GM23338 (cell line): ENCODE measurements at regions not wholly inside any gene's neighbourhood (a gene's known extent, or its start where the extent isn't known, plus 50 kb on each side); places are given as distances from the start of the nearest gene placed in this dataset.

Source experiments
- CREB1 ChIP-seq: fragments of 250-450 bp; sonication (Bioruptor Pico); IDR thresholded peaks from 2 replicates; pipeline ENCODE4 v1.5.0; 2020; ENCODE audit warnings: low read depth, mild to moderate bottlenecking, moderate library complexity
- ETS1 ChIP-seq: IDR thresholded peaks from 2 replicates; pipeline ENCODE4 v1.6.1; 2016; ENCODE audit warnings: antibody characterized with exemption
- EZH2 ChIP-seq: fragments of 200-600 bp; sonication (generic); IDR thresholded peaks from one replicate; pipeline ENCODE4 v1.8.0; 2017; ENCODE audit warnings: antibody characterized with exemption, mild to moderate bottlenecking, low read depth; ENCODE audit not compliant: unreplicated experiment
- EZH2phosphoT487 ChIP-seq: fragments of 200-600 bp; sonication (generic); IDR thresholded peaks from one replicate; pipeline ENCODE4 v1.8.1; 2018; ENCODE audit warnings: antibody characterized with exemption; ENCODE audit not compliant: unreplicated experiment
- JUNB ChIP-seq: IDR thresholded peaks from one replicate; pipeline ENCODE4 v1.6.1; 2016; ENCODE audit warnings: antibody characterized with exemption; ENCODE audit not compliant: unreplicated experiment
- NANOG ChIP-seq: IDR thresholded peaks from 2 replicates; pipeline ENCODE4 v1.6.1; 2016; ENCODE audit warnings: antibody characterized with exemption, borderline replicate concordance
- POLR2AphosphoS5 ChIP-seq: IDR thresholded peaks from 2 replicates; pipeline ENCODE4 v1.6.1; 2016; ENCODE audit warnings: antibody characterized with exemption, low read depth
- TF ChIP-seq, protein P1 (sequence below), 2 experiments: fragments of 200-600 bp in 1 of 2; sonication (generic) in 1 of 2; conservative IDR thresholded peaks; 2 replicates each; pipeline versions ENCODE4 v1.5.1 to v1.6.1; 2016 to 2017; ENCODE audit warnings: antibody characterized with exemption in 2 of 2, low read depth in 2 of 2, mild to moderate bottlenecking in 2 of 2, moderate library complexity in 1 of 2
- TF ChIP-seq, protein P2 (sequence below): IDR thresholded peaks from one replicate; pipeline ENCODE4 v1.6.1; 2018; ENCODE audit warnings: antibody characterized with exemption; ENCODE audit not compliant: unreplicated experiment

DNA sequence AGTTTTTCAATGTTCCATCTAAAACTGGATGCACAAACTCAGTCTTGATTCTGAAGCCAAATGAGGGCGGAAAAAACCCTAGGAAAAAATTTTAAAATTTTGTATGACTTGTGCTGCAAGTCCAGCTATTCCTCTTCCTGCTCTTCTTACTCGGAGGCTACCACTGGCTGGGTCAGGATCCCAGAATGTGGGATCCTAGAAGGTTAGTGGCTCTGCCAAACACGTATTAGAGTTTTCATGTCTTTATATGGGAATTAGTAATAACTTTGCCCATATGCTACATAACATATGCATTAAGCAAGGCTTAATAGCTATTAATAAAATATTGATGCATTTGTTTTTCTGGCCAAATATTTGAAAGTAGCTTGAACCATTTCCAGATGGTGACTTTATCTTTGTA is 458.3 kb downstream of the AGTPBP1 start:
- TF ChIP-seq, protein P1, sequence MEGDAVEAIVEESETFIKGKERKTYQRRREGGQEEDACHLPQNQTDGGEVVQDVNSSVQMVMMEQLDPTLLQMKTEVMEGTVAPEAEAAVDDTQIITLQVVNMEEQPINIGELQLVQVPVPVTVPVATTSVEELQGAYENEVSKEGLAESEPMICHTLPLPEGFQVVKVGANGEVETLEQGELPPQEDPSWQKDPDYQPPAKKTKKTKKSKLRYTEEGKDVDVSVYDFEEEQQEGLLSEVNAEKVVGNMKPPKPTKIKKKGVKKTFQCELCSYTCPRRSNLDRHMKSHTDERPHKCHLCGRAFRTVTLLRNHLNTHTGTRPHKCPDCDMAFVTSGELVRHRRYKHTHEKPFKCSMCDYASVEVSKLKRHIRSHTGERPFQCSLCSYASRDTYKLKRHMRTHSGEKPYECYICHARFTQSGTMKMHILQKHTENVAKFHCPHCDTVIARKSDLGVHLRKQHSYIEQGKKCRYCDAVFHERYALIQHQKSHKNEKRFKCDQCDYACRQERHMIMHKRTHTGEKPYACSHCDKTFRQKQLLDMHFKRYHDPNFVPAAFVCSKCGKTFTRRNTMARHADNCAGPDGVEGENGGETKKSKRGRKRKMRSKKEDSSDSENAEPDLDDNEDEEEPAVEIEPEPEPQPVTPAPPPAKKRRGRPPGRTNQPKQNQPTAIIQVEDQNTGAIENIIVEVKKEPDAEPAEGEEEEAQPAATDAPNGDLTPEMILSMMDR (conservative IDR thresholded peaks at IDR 0.05; ENCODE audit: low read depth in 2 of 2), result no peak
- TF ChIP-seq CREB1 (no peak), EZH2 (no peak), POLR2AphosphoS5 (no peak), JUNB (no peak), NANOG (no peak), ETS1 (no peak), EZH2phosphoT487 (no peak)
- TF ChIP-seq, protein P2, sequence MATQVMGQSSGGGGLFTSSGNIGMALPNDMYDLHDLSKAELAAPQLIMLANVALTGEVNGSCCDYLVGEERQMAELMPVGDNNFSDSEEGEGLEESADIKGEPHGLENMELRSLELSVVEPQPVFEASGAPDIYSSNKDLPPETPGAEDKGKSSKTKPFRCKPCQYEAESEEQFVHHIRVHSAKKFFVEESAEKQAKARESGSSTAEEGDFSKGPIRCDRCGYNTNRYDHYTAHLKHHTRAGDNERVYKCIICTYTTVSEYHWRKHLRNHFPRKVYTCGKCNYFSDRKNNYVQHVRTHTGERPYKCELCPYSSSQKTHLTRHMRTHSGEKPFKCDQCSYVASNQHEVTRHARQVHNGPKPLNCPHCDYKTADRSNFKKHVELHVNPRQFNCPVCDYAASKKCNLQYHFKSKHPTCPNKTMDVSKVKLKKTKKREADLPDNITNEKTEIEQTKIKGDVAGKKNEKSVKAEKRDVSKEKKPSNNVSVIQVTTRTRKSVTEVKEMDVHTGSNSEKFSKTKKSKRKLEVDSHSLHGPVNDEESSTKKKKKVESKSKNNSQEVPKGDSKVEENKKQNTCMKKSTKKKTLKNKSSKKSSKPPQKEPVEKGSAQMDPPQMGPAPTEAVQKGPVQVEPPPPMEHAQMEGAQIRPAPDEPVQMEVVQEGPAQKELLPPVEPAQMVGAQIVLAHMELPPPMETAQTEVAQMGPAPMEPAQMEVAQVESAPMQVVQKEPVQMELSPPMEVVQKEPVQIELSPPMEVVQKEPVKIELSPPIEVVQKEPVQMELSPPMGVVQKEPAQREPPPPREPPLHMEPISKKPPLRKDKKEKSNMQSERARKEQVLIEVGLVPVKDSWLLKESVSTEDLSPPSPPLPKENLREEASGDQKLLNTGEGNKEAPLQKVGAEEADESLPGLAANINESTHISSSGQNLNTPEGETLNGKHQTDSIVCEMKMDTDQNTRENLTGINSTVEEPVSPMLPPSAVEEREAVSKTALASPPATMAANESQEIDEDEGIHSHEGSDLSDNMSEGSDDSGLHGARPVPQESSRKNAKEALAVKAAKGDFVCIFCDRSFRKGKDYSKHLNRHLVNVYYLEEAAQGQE, result no peak
